PFSK-1 (cell line): ENCODE measurements at regions not wholly inside any gene's neighbourhood (a gene's known extent, or its start where the extent isn't known, plus 50 kb on each side); places are given as distances from the start of the nearest gene placed in this dataset.

Experiments
- FOXP2 ChIP-seq: optimal IDR thresholded peaks from 2 replicates; pipeline ENCODE3; 2011; ENCODE audit warnings: borderline replicate concordance, control low read depth, inconsistent platforms; ENCODE audit not compliant: insufficient read depth; ENCODE audit errors: extremely low read length, extremely low read depth
- POLR2AphosphoS5 ChIP-seq: IDR thresholded peaks from 2 replicates; pipeline ENCODE4 v1.6.1; 2012; ENCODE audit warnings: low read depth, mild to moderate bottlenecking, control low read depth, low read length, moderate library complexity
- REST ChIP-seq, 2 experiments: IDR thresholded peaks; 2 replicates each; pipeline versions ENCODE4 v1.6.1 to v1.8.0; 2011 to 2012; ENCODE audit warnings: low read depth in 2 of 2, low read length in 2 of 2, control low read depth in 1 of 2, inconsistent platforms in 1 of 2, mild to moderate bottlenecking in 1 of 2, moderate library complexity in 1 of 2; ENCODE audit not compliant: insufficient read depth in 1 of 2
- SIN3A ChIP-seq: IDR thresholded peaks from 2 replicates; pipeline ENCODE4 v1.6.1; 2012; ENCODE audit warnings: mild to moderate bottlenecking, low read length, moderate library complexity, borderline replicate concordance; ENCODE audit not compliant: insufficient read depth
- TAF1 ChIP-seq: IDR thresholded peaks from 2 replicates; pipeline ENCODE4 v1.6.1; 2012; ENCODE audit warnings: low read length, control low read depth, borderline replicate concordance; ENCODE audit not compliant: insufficient read depth

DNA sequence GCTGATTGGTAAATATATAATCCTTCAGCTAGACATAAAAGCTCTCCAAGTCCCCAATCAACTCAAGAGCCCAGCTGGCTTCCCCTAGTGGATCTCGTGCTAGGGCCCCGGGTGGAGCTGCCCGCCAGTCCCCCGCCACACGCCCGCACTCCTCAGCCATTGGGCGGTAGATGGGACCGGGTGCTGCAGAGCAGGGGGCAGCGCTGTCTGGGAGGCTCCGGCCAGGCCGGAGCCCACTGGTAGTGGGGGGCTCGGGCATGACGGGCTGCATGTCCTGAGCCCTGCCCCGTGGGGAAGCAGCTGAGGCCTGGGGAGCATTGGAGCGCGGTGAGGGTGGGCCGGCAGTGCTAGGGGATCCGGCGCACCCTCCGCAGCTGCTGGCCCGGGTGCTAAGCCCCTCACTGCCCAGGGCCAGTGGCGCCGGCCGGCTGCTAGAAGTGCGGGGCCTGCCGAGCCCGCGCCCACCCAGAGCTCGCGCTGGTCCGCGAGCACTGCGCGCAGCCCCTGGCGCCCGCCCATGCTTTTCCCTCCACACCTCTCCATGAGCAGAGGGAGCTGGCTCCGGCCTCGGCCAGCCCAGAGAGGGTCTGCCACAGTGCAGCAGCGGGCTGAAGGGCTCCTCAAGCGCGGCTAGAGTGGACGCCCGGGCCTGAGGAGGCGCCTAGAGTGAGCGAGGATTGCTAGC lies 1680.6 kb upstream of the RAG2 start:
- TF ChIP-seq FOXP2 (no peak), REST (IDR thresholded peaks at IDR 0.05; ENCODE audit: insufficient read depth in 1 of 2, low read depth in 2 of 2, low read length in 2 of 2) (no peak), TAF1 (no peak), SIN3A (no peak)

DNA sequence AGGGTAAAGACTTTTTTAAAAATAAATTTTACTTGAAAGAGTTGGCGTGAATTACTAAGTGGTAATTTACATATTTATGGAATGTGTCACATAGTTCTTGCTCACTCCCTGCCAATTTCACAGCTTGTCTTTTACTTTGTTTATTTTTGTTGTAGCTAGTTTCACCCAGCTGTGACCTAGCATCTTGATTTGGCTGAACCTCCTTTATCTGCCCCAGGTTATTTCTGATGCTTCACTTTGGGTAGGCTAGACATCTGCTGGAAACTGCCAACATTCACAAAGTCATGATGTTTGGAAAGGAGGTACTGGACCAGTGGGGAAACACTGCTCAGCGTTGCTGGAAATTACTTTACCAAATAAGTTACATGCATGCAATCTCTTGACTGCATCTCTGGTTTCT lies 1676.0 kb upstream of the RAG2 start:
- TF ChIP-seq SIN3A (no peak), POLR2AphosphoS5 (no peak), TAF1 (no peak), REST (IDR thresholded peaks at IDR 0.05; ENCODE audit: insufficient read depth in 1 of 2, low read depth in 2 of 2, low read length in 2 of 2) (no peak), FOXP2 (no peak)

DNA sequence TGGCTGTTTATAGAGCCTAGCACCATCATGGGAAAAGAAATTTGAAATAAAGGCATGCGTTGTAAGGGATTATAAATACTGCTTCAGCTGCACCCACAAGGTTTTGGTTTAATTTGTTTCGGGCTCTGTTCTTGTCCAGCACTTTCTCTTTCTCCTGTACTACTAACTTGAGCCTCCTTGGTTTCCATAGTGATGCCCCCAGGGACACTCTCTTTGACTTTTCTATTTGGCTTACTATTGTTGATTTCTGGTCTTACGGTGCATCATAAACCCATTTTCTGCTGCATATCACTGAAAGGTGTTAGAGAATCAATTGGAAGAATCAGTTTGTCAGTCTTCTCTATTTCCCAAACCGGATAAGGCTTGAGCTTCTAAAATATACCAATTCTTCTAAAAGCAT lies 1674.3 kb upstream of the RAG2 start:
- TF ChIP-seq FOXP2 (no peak), POLR2AphosphoS5 (no peak), TAF1 (no peak), SIN3A (no peak), REST (IDR thresholded peaks at IDR 0.05; ENCODE audit: insufficient read depth in 1 of 2, low read depth in 2 of 2, low read length in 2 of 2) (no peak)

GRCh38 chr11:38266691-38267090 lies 1668.7 kb upstream of the RAG2 start:
- TF ChIP-seq FOXP2 (no peak), REST (IDR thresholded peaks at IDR 0.05; ENCODE audit: insufficient read depth in 1 of 2, low read depth in 2 of 2, low read length in 2 of 2) (no peak), POLR2AphosphoS5 (no peak), SIN3A (no peak), TAF1 (no peak)
